SK-N-SH treated with all-trans-retinoic acid at 6 μM for 48 hours (cell line): ENCODE measurements at regions not wholly inside any gene's neighbourhood (a gene's known extent, or its start where the extent isn't known, plus 50 kb on each side); places are given as distances from the start of the nearest gene placed in this dataset.

ENCODE experiments used
- ATAC-seq: fragments of 200-7000 bp; cut with Tn5 transposase; 3 replicates; pipeline ENCODE4 v1.9.1; 2020; ENCODE audit warnings: mild to moderate bottlenecking, moderate library complexity
- ARNTL ChIP-seq: fragments of 450-650 bp; formaldehyde crosslinking; IDR thresholded peaks from 2 replicates; pipeline ENCODE4 v1.5.0; 2020; ENCODE audit warnings: low read depth, mild to moderate bottlenecking, moderate library complexity, borderline replicate concordance
- BACH2 ChIP-seq: fragments of 250-450 bp; sonication (Bioruptor Pico); IDR thresholded peaks from 2 replicates; pipeline ENCODE4 v1.9.0; 2021; ENCODE audit warnings: mild to moderate bottlenecking, borderline replicate concordance
- CSDC2 ChIP-seq: fragments of 250-450 bp; sonication (Bioruptor Pico); IDR thresholded peaks from 2 replicates; pipeline ENCODE4 v1.5.0; 2020; ENCODE audit warnings: mild to moderate bottlenecking, moderate library complexity
- ESRRG ChIP-seq: fragments of 250-450 bp; sonication (Bioruptor Pico); IDR thresholded peaks from 2 replicates; pipeline ENCODE4 v1.6.1; 2021; ENCODE audit warnings: mild to moderate bottlenecking
- GLIS3 ChIP-seq: fragments of 250-450 bp; sonication (Bioruptor Pico); IDR thresholded peaks from 2 replicates; pipeline ENCODE4 v1.5.0; 2020; ENCODE audit warnings: mild to moderate bottlenecking, moderate library complexity
- ISL1 ChIP-seq: fragments of 250-450 bp; sonication (Bioruptor Pico); IDR thresholded peaks from 2 replicates; pipeline ENCODE4 v2.1.2; 2022; ENCODE audit warnings: mild to moderate bottlenecking, moderate library complexity
- OSR1 ChIP-seq: fragments of 250-450 bp; sonication (Bioruptor Pico); IDR thresholded peaks from 2 replicates; pipeline ENCODE4 v1.8.0; 2022; ENCODE audit warnings: moderate library complexity, mild to moderate bottlenecking, inconsistent platforms
- PATZ1 ChIP-seq: fragments of 250-450 bp; sonication (Bioruptor Pico); IDR thresholded peaks from 2 replicates; pipeline ENCODE4 v1.8.0; 2020; ENCODE audit warnings: mild to moderate bottlenecking, moderate library complexity, borderline replicate concordance
- PPARA ChIP-seq: fragments of 250-450 bp; sonication (Bioruptor Pico); IDR thresholded peaks from 2 replicates; pipeline ENCODE4 v1.5.0; 2020; ENCODE audit warnings: mild to moderate bottlenecking, borderline replicate concordance
- RARB ChIP-seq: fragments of 250-450 bp; sonication (Bioruptor Pico); IDR thresholded peaks from 2 replicates; pipeline ENCODE4 v1.8.0; 2021; ENCODE audit warnings: mild to moderate bottlenecking, moderate library complexity
- SNAI2 ChIP-seq: fragments of 250-450 bp; sonication (Bioruptor Pico); IDR thresholded peaks from 2 replicates; pipeline ENCODE4 v1.5.0; 2020; ENCODE audit warnings: mild to moderate bottlenecking, moderate library complexity
- TCF4 ChIP-seq: fragments of 250-450 bp; sonication (Bioruptor Pico); IDR thresholded peaks from 2 replicates; pipeline ENCODE4 v1.8.0; 2021; ENCODE audit warnings: mild to moderate bottlenecking, moderate library complexity, borderline replicate concordance
- TOX ChIP-seq: fragments of 250-450 bp; sonication (Bioruptor Pico); IDR thresholded peaks from 2 replicates; pipeline ENCODE4 v1.8.0; 2021; ENCODE audit warnings: mild to moderate bottlenecking, moderate library complexity, borderline replicate concordance
- ZC3H10 ChIP-seq: fragments of 250-450 bp; sonication (Bioruptor Pico); IDR thresholded peaks from 2 replicates; pipeline ENCODE4 v1.5.1; 2021; ENCODE audit warnings: mild to moderate bottlenecking, moderate library complexity
- ZFP3 ChIP-seq: fragments of 250-450 bp; sonication (Bioruptor Pico); IDR thresholded peaks from 2 replicates; pipeline ENCODE4 v1.5.0; 2020; ENCODE audit warnings: mild to moderate bottlenecking, moderate library complexity
- ZFP30 ChIP-seq: fragments of 450-650 bp; formaldehyde crosslinking; IDR thresholded peaks from 2 replicates; pipeline ENCODE4 v1.5.0; 2022; ENCODE audit warnings: mild to moderate bottlenecking, moderate library complexity
- ZNF565 ChIP-seq: fragments of 450-650 bp; formaldehyde crosslinking; conservative IDR thresholded peaks from 2 replicates; pipeline ENCODE4 v1.5.0; 2020; ENCODE audit warnings: low read depth, mild to moderate bottlenecking, moderate library complexity
- ZNF70 ChIP-seq: fragments of 450-650 bp; formaldehyde crosslinking; IDR thresholded peaks from 2 replicates; pipeline ENCODE4 v1.5.0; 2020; ENCODE audit warnings: mild to moderate bottlenecking, moderate library complexity
- ZNF8 ChIP-seq: fragments of 450-650 bp; formaldehyde crosslinking; IDR thresholded peaks from 2 replicates; pipeline ENCODE4 v1.5.0; 2020; ENCODE audit warnings: mild to moderate bottlenecking, moderate library complexity
- TF ChIP-seq, protein P1 (sequence below): fragments of 250-450 bp; sonication (Bioruptor Pico); IDR thresholded peaks from 2 replicates; pipeline ENCODE4 v1.5.1; 2020; ENCODE audit warnings: low read depth, mild to moderate bottlenecking, moderate library complexity
- TF ChIP-seq, protein P2 (sequence below): fragments of 250-450 bp; sonication (Bioruptor Pico); IDR thresholded peaks from 2 replicates; pipeline ENCODE4 v1.5.1; 2021; ENCODE audit warnings: mild to moderate bottlenecking, moderate library complexity
- TF ChIP-seq, protein P3 (sequence below): fragments of 250-450 bp; sonication (Bioruptor Pico); IDR thresholded peaks from 2 replicates; pipeline ENCODE4 v1.8.0; 2021; ENCODE audit warnings: low read depth, mild to moderate bottlenecking, moderate library complexity, borderline replicate concordance

DNA sequence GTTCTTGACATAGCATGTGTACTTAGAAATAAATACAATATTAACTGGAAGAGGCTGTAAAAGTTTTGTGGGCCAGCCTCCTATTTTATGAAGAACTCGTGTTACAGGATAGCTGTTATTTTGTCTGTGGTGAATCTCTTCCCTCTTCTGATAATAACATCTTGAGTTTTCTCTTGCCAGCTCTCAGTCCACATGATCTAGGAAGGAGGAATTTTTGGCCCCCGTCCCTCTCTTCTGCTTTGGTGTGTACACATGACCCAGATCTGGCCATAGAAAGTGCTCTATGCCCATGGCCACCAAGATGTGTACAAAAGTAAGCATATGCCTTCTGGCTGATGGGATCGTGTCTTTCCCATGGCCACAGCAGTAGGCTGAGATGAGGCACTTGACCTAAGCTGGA, 108.0 kb upstream of the LEF1 start:
- ATAC-seq = no peak
- TF ChIP-seq, protein P1, sequence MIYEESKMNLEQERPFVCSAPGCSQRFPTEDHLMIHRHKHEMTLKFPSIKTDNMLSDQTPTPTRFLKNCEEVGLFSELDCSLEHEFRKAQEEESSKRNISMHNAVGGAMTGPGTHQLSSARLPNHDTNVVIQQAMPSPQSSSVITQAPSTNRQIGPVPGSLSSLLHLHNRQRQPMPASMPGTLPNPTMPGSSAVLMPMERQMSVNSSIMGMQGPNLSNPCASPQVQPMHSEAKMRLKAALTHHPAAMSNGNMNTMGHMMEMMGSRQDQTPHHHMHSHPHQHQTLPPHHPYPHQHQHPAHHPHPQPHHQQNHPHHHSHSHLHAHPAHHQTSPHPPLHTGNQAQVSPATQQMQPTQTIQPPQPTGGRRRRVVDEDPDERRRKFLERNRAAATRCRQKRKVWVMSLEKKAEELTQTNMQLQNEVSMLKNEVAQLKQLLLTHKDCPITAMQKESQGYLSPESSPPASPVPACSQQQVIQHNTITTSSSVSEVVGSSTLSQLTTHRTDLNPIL = no peak
- TF ChIP-seq GLIS3 (no peak), ZFP3 (CRISPR knock-in tag) (no peak), ARNTL (CRISPR knock-in tag) (no peak), ESRRG (no peak), OSR1 (no peak), BACH2 (CRISPR knock-in tag) (no peak), PPARA (CRISPR knock-in tag) (no peak)

- ATAC-seq = no peak
- TF ChIP-seq, protein P2, sequence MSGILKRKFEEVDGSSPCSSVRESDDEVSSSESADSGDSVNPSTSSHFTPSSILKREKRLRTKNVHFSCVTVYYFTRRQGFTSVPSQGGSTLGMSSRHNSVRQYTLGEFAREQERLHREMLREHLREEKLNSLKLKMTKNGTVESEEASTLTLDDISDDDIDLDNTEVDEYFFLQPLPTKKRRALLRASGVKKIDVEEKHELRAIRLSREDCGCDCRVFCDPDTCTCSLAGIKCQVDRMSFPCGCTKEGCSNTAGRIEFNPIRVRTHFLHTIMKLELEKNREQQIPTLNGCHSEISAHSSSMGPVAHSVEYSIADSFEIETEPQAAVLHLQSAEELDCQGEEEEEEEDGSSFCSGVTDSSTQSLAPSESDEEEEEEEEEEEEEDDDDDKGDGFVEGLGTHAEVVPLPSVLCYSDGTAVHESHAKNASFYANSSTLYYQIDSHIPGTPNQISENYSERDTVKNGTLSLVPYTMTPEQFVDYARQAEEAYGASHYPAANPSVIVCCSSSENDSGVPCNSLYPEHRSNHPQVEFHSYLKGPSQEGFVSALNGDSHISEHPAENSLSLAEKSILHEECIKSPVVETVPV (CRISPR knock-in tag) = no peak
- TF ChIP-seq TCF4 (no peak), ZNF565 (CRISPR knock-in tag) (no peak), ESRRG (no peak), ZNF70 (no peak), CSDC2 (CRISPR knock-in tag) (no peak), PATZ1 (CRISPR knock-in tag) (no peak), ZNF8 (CRISPR knock-in tag) (no peak), ISL1 (CRISPR knock-in tag) (no peak), ARNTL (CRISPR knock-in tag) (no peak), PPARA (CRISPR knock-in tag) (no peak), SNAI2 (no peak), TOX (CRISPR knock-in tag) (no peak), ZFP30 (no peak), RARB (CRISPR knock-in tag) (no peak), ZC3H10 (CRISPR knock-in tag) (no peak)
- TF ChIP-seq, protein P3, sequence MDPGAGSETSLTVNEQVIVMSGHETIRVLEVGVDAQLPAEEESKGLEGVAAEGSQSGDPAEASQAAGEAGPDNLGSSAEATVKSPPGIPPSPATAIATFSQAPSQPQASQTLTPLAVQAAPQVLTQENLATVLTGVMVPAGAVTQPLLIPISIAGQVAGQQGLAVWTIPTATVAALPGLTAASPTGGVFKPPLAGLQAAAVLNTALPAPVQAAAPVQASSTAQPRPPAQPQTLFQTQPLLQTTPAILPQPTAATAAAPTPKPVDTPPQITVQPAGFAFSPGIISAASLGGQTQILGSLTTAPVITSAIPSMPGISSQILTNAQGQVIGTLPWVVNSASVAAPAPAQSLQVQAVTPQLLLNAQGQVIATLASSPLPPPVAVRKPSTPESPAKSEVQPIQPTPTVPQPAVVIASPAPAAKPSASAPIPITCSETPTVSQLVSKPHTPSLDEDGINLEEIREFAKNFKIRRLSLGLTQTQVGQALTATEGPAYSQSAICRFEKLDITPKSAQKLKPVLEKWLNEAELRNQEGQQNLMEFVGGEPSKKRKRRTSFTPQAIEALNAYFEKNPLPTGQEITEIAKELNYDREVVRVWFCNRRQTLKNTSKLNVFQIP (CRISPR knock-in tag) = no peak
- TF ChIP-seq, protein P1 = no peak
Observed at GRCh38 chr4:108272986-108273385, 104.3 kb upstream of the LEF1 start.

DNA sequence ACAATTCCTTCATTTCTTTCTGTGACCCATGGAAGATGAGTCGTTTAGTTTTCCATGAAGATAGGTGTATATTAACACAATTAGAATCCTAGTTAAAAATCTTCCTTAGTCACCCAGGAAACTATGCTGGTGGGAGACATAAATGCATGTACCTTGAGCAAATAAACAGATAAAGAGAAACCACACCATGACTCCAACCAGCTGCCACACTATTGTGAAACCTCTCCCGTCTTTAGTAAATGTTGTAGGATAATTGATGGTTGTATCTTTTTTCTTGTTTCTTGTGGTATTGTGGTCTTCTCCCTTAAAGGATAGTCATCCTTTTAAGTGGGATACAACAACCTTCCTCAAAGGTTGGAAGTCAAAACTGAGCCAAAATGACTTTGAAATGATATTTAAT, 103.8 kb upstream of the LEF1 start:
- TF ChIP-seq ZNF565 (CRISPR knock-in tag) (no peak), ARNTL (CRISPR knock-in tag) (no peak), GLIS3 (no peak), PPARA (CRISPR knock-in tag) (no peak), ZNF70 (no peak)
- ATAC-seq = no peak

- no peak for ATAC-seq
- TF ChIP-seq ZNF70 (no peak), TCF4 (no peak), BACH2 (CRISPR knock-in tag) (no peak), SNAI2 (no peak), OSR1 (no peak), ESRRG (no peak), ZNF8 (CRISPR knock-in tag) (no peak)
- TF ChIP-seq, protein P2 (CRISPR knock-in tag) = no peak
- TF ChIP-seq, protein P3 (CRISPR knock-in tag) = no peak
Observed at GRCh38 chr4:108272046-108272445, 103.3 kb upstream of the LEF1 start.
